H1 (cell line): ENCODE measurements at regions not wholly inside any gene's neighbourhood (a gene's known extent, or its start where the extent isn't known, plus 50 kb on each side); places are given as distances from the start of the nearest gene placed in this dataset.

Experiments used
- CTCF ChIA-PET: fragments of 300-600 bp; sonication (Branson Sonifier 250); formaldehyde crosslinking; loops from one replicate; lab custom pipeline; 2021; ENCODE audit not compliant: partially characterized antibody; lab: Charles Lee
- POLR2A ChIA-PET: fragments of 300-600 bp; sonication (Branson Sonifier 250); formaldehyde crosslinking; loops from one replicate; lab custom pipeline; 2021; ENCODE audit warnings: inconsistent platforms; ENCODE audit not compliant: partially characterized antibody; lab: Charles Lee
- DNase-seq, 2 experiments: peaks; one replicate each; pipeline versions ENCODE4 v3.0.0 to v3.0.0-alpha.2; 2010 to 2022; ENCODE audit warnings: low spot score in 2 of 2, low read depth in 1 of 2, mixed read lengths in 1 of 2
- FAIRE-seq: peaks from 2 replicates; lab custom pipeline; 2011; peaks lifted over from hg19 to GRCh38; lab: Jason Lieb, UNC
- H2AFZ ChIP-seq: 2 replicates; pipeline ENCODE4 v1.8.1; 2012; ENCODE audit warnings: low read length, inconsistent platforms
- H2AK5ac ChIP-seq: 2 replicates; pipeline ENCODE4 v1.6.1; 2013; ENCODE audit warnings: low read depth, low read length
- H2BK120ac ChIP-seq: replicated peaks from 2 replicates; pipeline ENCODE3; 2013; ENCODE audit warnings: low read depth, low read length, inconsistent platforms
- H2BK12ac ChIP-seq: 2 replicates; pipeline ENCODE4 v1.6.1; 2013; ENCODE audit warnings: low read depth, low read length
- H2BK15ac ChIP-seq: 2 replicates; pipeline ENCODE4 v1.6.1; 2013; ENCODE audit warnings: low read length
- H2BK20ac ChIP-seq: 2 replicates; pipeline ENCODE4 v1.6.1; 2013; ENCODE audit warnings: low read length
- H2BK5ac ChIP-seq: 2 replicates; pipeline ENCODE4 v1.6.1; 2013; ENCODE audit warnings: low read depth, low read length
- H3K14ac ChIP-seq: 2 replicates; pipeline ENCODE4 v1.6.1; 2013; ENCODE audit warnings: inconsistent platforms; ENCODE audit not compliant: insufficient read length
- H3K18ac ChIP-seq: 2 replicates; pipeline ENCODE4 v1.6.1; 2013; ENCODE audit warnings: low read length; ENCODE audit errors: extremely low read depth
- H3K23ac ChIP-seq: 2 replicates; pipeline ENCODE4 v1.6.1; 2013; ENCODE audit warnings: inconsistent platforms; ENCODE audit not compliant: insufficient read length
- H3K23me2 ChIP-seq: 2 replicates; pipeline ENCODE4 v1.6.1; 2013; ENCODE audit warnings: low read depth, low read length
- H3K27ac ChIP-seq: 2 replicates; pipeline ENCODE4 v1.6.1; 2011; ENCODE audit warnings: low read depth, low read length, inconsistent platforms
- H3K27me3 ChIP-seq, 4 experiments: replicated peaks in 1 of 4; 1 replicate in 1 of 4; 2 replicates in 3 of 4; pipeline versions ENCODE4 v1.6.1 to v1.8.1; 2011 to 2013; ENCODE audit warnings: low read length in 3 of 4, mild to moderate bottlenecking in 3 of 4, inconsistent platforms in 2 of 4, mixed read lengths in 2 of 4, moderate library complexity in 1 of 4; ENCODE audit not compliant: control insufficient read depth in 3 of 4, insufficient read depth in 3 of 4; ENCODE audit errors: extremely low read depth in 1 of 4
- H3K36me3 ChIP-seq, 4 experiments: 2 replicates each; pipeline versions ENCODE4 v1.6.1 to v1.8.1; 2011 to 2013; ENCODE audit warnings: mild to moderate bottlenecking in 4 of 4, low read length in 3 of 4, moderate library complexity in 2 of 4, control low read depth in 1 of 4, inconsistent platforms in 1 of 4; ENCODE audit not compliant: insufficient read depth in 4 of 4, control insufficient read depth in 2 of 4
- H3K4ac ChIP-seq: replicated peaks from 2 replicates; pipeline ENCODE3; 2013; ENCODE audit warnings: low read length, low read depth, mixed read lengths, inconsistent platforms; ENCODE audit not compliant: insufficient read length
- H3K4me1 ChIP-seq, 4 experiments: replicated peaks in 1 of 4; 1 replicate in 1 of 4; 2 replicates in 3 of 4; pipeline versions ENCODE4 v1.6.1 to v1.8.1; 2011 to 2013; ENCODE audit warnings: low read length in 3 of 4, inconsistent platforms in 2 of 4, mixed read lengths in 1 of 4; ENCODE audit not compliant: insufficient read depth in 4 of 4, control insufficient read depth in 3 of 4
- H3K4me2 ChIP-seq, 2 experiments: 2 replicates each; pipeline versions ENCODE4 v1.6.1 to v1.8.1; 2011 to 2013; ENCODE audit warnings: low read depth in 2 of 2, low read length in 2 of 2, control low read depth in 1 of 2, inconsistent platforms in 1 of 2, mild to moderate bottlenecking in 1 of 2; ENCODE audit not compliant: insufficient read depth in 1 of 2
- H3K4me3 ChIP-seq, 4 experiments: fragments of 200-600, 300-600 bp in 1 of 4; sonication (generic), shearing (Covaris generic), sonication (Bioruptor Twin) in 1 of 4; 2 replicates each; pipeline versions ENCODE4 v1.5.1 to v1.8.1; 2011 to 2016; ENCODE audit warnings: low read length in 4 of 4, low read depth in 3 of 4, control low read depth in 2 of 4, inconsistent platforms in 2 of 4, mild to moderate bottlenecking in 2 of 4, mixed read lengths in 1 of 4, moderate library complexity in 1 of 4; ENCODE audit not compliant: insufficient read depth in 2 of 4; ENCODE audit errors: extremely low read depth in 1 of 4
- H3K56ac ChIP-seq: replicated peaks from 2 replicates; pipeline ENCODE3; 2013; ENCODE audit warnings: low read depth, mild to moderate bottlenecking, mixed read lengths, low read length, inconsistent platforms; ENCODE audit not compliant: insufficient read length
- H3K79me1 ChIP-seq: 2 replicates; pipeline ENCODE4 v1.6.1; 2013; ENCODE audit warnings: low read depth, low read length, control low read depth
- H3K79me2 ChIP-seq, 2 experiments: 2 replicates each; pipeline versions ENCODE4 v1.6.1 to v1.8.1; 2012 to 2013; ENCODE audit warnings: low read length in 2 of 2, mild to moderate bottlenecking in 2 of 2, inconsistent platforms in 1 of 2; ENCODE audit not compliant: insufficient read depth in 2 of 2, control insufficient read depth in 1 of 2
- H3K9ac ChIP-seq, 4 experiments: replicated peaks in 1 of 4; 1 replicate in 1 of 4; 2 replicates in 3 of 4; pipeline versions ENCODE4 v1.6.1 to v1.8.1; 2011 to 2013; ENCODE audit warnings: low read depth in 3 of 4, low read length in 3 of 4, control low read depth in 2 of 4, mild to moderate bottlenecking in 2 of 4, moderate library complexity in 2 of 4, inconsistent platforms in 1 of 4; ENCODE audit errors: extremely low read depth in 1 of 4
- H3K9me3 ChIP-seq, 2 experiments: 2 replicates each; pipeline versions ENCODE4 v1.6.1 to v1.8.1; 2012 to 2013; ENCODE audit warnings: mild to moderate bottlenecking in 2 of 2, moderate library complexity in 2 of 2, control low read depth in 1 of 2, inconsistent platforms in 1 of 2, low read depth in 1 of 2, low read length in 1 of 2, mixed read lengths in 1 of 2; ENCODE audit not compliant: insufficient read depth in 2 of 2
- H4K20me1 ChIP-seq, 2 experiments: replicated peaks in 1 of 2; 2 replicates each; pipeline versions ENCODE3 to v1.8.1; 2011 to 2013; ENCODE audit warnings: inconsistent platforms in 2 of 2, low read length in 2 of 2, mild to moderate bottlenecking in 1 of 2; ENCODE audit not compliant: insufficient read depth in 2 of 2, control insufficient read depth in 1 of 2
- H4K5ac ChIP-seq: 2 replicates; pipeline ENCODE4 v1.6.1; 2013; ENCODE audit warnings: low read length, low read depth, mixed read lengths, inconsistent platforms; ENCODE audit not compliant: insufficient read length
- H4K8ac ChIP-seq: 2 replicates; pipeline ENCODE4 v1.8.0; 2013; ENCODE audit warnings: mild to moderate bottlenecking, moderate library complexity, low read length, inconsistent platforms; ENCODE audit not compliant: insufficient read depth; ENCODE audit errors: extremely low read depth
- H4K91ac ChIP-seq: replicated peaks from 2 replicates; pipeline ENCODE3; 2013; ENCODE audit warnings: low read length, mixed read lengths, inconsistent platforms; ENCODE audit not compliant: insufficient read length
- SIN3A ChIP-seq, 2 experiments: IDR thresholded peaks in 1 of 2; conservative IDR thresholded peaks in 1 of 2; 2 replicates each; pipeline ENCODE4 v1.6.1; 2011 to 2012; ENCODE audit warnings: low read length in 2 of 2, improper control_type of control experiment in 1 of 2, low read depth in 1 of 2, mild to moderate bottlenecking in 1 of 2
- WGBS, 2 experiments: shearing (Covaris generic) in 1 of 2; methylation state at CpG; one replicate each; pipeline versions ENCODE4 v1.1.6 to v1.1.7; 2013 to 2015; ENCODE audit warnings: low lambda C conversion rate in 2 of 2, mixed read lengths in 2 of 2, inconsistent platforms in 1 of 2, low coverage in 1 of 2, missing lambda C conversion rate in 1 of 2; ENCODE audit not compliant: insufficient replicate concordance in 2 of 2, insufficient coverage in 1 of 2, insufficient read length in 1 of 2; ENCODE audit errors: extremely low coverage in 1 of 2, missing lambda C conversion rate in 1 of 2; 5-methylcytosine and 5-hydroxymethylcytosine counted together

- no peaks in the 10 kb centered on the region for H3K27me3 ChIP-seq
- H3K79me1 ChIP-seq, result no peaks in the 10 kb centered on the region
- no peak overlapping the region for H2BK15ac ChIP-seq
- H3K27ac ChIP-seq, result no peak overlapping the region
- no peak overlapping the region for H2AFZ ChIP-seq
- H3K79me2 ChIP-seq, result no peaks in the 10 kb centered on the region
- ChIA-PET CTCF (interaction anchor here (1.6 kb wide), 1 partner anchor 16 kb away, joined by 3 read pairs; no protein-coding TSS in a partner anchor), POLR2A (no interaction called here)
- H2BK120ac ChIP-seq, result no peak overlapping the region
- H2BK12ac ChIP-seq, result no peak overlapping the region
- H3K4ac ChIP-seq, result no peak overlapping the region
- no peak overlapping the region for H4K5ac ChIP-seq
- 100% methylated on average over 1 of the region's 1 CpG; no CpG with 5 or more reads in 1 of the 2 experiments for WGBS, 2 experiments
- H3K23ac ChIP-seq, result no peak overlapping the region
- no peak overlapping the region for H3K4me3 ChIP-seq
- no peak overlapping the region for H2BK5ac ChIP-seq
- no peaks in the 10 kb centered on the region for H3K4me1 ChIP-seq
- no peak overlapping the region for H2AK5ac ChIP-seq
- TF ChIP-seq SIN3A (conservative IDR thresholded peaks at IDR 0.05 in 1 of 2, IDR thresholded peaks at IDR 0.05 in 1 of 2; ENCODE audit: low read depth in 1 of 2, low read length in 2 of 2), result no peak
- no peak overlapping the region for H3K18ac ChIP-seq
- no peak overlapping the region for H4K8ac ChIP-seq
- no peak overlapping the region for H3K4me2 ChIP-seq
- H3K36me3 ChIP-seq, result no peaks in the 10 kb centered on the region
- H3K14ac ChIP-seq, result no peak overlapping the region
- H4K91ac ChIP-seq, result no peak overlapping the region
- H3K56ac ChIP-seq, result no peak overlapping the region
- H2BK20ac ChIP-seq, result no peak overlapping the region
- H3K23me2 ChIP-seq, result no peaks in the 10 kb centered on the region
- H4K20me1 ChIP-seq, result no peaks in the 10 kb centered on the region
- no peak overlapping the region for H3K9ac ChIP-seq
- DNase-seq (no peak), FAIRE-seq (peak; percentile 36)
- no peaks in the 10 kb centered on the region for H3K9me3 ChIP-seq
These were observed 374.5 kb downstream of the TEX13C start for GRCh38 chrX:125694171-125694570.
